ENCODE measurements at regions not wholly inside any gene's neighbourhood (a gene's known extent, or its start where the extent isn't known, plus 50 kb on each side); places are given as distances from the start of the nearest gene placed in this dataset.
A peak's percentile ranks its signal among the peaks of the same experiment; 100 is the strongest.

DNA sequence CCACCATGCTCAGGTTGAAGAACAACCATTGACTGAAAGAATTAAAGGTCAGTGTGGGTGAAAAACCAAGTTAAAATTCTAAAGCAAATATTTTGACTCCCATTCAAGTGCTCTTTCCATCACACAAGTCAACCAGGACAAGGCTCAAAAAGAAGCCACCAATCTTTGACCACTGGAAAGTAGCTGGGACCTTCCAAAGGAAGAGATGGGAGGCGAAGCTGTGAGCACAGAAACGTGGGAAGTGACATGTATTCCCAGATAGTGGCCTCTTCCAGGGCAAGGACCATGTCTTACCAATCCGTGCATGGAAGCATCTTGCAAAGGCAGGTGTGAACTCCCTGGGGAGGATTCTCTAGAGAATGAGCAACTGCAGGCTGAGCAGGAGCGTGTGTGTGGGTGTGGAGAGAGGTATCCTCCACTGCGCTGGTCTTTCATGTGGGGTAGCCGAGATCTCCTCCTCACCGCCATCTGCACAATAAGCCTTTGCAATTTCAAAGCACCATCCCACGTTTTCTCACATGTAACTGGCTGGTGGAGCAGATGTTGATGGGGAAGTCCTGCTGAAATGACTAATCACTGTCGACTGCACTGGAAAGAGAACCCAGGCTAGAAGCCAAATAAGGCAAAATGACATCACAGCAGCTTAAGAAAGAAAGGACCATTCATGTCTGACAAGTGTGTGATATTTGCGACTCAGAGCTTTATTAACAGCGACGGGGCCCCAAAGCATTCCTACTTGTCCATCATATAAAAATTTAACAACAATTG, 189.4 kb upstream of the RREB1 start:
- peak; percentile 59 for DNase-seq (ENCODE audit: low spot score)

DNA sequence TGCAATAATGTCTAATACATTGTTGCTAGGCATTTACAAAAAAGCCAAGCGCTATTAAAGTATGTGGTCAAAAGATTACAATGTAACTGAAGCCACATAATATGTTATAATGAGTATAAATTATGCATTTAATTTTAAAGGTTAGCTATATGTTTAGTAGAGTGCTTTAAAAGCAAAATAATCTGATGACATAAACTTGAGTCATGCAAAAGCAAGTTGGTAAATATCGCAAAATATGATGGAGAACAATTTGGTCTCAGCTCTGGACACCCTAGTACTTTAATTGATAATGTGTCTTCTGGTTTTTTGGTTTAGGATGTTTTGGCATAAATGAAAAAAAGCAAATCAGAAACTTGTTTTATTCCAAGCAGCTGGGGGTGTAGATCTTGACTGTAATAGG, 188.6 kb upstream of the RREB1 start:
- DNase-seq (ENCODE audit: low spot score): no peak

DNA sequence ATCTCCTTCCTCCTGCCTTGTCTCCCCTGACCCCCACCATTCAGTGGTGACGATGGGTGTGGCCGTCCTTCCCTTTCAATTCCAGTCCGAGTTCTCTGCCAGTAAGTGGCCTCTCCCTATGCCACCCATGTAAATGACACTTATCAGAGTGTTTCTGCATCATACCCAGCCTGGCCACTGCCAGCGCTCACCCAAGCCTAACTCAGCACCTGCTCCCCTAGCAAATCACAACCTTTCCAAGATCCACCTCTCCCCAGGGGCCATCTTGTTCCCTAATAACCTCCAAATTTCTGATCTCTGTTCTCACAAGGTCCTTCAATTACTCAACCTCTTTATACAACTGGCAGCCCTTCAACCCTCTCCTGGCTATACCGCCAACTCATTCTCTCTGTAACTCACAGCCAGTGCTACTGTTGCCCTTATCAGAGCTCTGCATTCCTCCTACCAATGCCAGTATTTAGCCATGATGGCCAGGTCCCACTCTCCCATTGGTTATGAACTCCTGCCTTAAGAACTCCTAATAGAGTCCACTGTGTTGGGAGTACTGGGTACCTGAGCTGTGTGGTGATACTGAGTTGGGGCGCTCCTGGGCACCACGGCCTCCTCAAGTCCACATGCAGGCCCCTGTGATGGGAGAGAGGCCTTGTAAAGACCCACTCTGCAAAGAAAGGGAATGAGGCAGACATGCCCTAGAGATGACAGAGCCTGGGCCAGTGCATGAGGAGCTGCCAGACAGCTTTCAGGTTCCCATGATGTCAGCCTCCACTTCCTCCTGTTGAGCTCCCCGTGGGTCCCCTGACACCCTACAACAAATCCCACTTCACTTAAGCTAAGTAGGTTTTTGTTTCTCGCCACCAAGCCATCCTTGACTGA, 187.4 kb upstream of the RREB1 start:
- DNase-seq (ENCODE audit: low spot score): no peak

DNA sequence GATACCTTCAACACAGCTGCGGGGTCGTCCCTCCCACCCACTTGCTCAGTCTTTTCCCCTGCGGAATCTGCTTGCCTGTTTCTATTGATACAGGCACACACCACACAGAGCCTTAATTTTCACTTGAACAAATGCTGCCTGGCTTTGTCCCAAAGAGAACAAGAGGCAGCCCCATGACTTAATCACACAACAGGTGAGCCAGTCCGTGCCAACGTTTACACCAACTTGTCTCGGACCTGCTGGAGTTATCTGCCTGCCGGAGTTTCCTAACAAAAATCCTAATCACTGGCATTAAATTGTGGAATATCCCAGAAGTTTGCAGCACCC, 186.8 kb upstream of the RREB1 start:
- DNase-seq (ENCODE audit: low spot score): no peak

DNA sequence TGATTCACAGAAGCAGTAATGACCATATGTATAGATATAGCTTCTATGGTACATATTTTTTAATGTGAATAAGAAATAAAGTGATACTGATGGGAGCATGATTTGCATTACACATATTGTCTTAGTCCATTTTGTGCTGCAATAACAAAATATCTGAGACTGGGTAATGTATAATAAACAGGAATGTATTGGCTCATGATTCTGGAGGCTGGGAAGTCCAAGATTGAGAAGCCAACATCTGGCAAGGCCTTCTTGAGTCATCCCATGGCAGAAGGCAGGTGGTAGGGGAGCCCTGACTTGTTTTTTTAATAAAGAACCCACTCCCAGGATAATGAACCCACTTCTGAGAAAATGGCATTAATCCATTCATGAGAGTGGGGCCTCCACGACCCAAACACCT, 185.6 kb upstream of the RREB1 start:
- no peak for DNase-seq (ENCODE audit: low spot score)

DNA sequence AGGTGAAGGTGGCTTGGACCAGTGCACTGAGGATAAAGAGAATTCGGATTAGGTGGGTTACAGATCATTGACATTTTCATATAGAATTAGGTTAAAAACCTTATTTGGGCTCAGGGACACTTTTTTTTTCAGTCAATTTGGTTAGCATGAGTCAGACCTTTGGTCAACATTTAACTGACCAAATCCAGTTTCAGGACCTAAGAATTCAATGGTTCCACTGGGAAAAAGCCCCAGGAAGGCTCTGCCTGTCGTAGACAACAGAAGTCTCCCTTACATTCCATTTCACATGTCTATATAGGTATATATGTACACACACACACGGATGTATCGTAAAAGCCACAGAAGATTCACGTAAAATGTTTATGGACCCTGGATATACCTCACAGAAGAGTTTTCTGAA, 184.2 kb upstream of the RREB1 start:
- DNase-seq (ENCODE audit: low spot score): no peak

DNA sequence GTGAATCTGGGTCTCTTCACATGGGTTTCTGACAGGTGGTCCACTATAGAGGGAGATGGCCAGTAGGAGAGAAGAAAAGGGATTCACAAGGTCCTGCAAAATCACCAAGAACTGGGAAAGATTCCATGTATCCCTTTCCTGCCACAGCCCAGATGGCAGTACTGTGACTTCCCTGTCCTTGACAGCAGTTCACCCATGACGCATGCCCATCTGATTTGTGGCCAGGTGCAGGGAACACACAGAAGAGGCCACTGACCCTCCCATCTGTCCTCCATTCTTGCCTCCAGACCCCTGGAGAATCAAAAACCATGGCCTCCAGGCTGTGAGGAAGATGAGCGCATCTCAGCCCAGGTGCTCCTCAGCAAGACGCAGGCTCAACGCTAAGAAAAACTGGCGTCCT, 183.1 kb upstream of the RREB1 start:
- no peak for DNase-seq (ENCODE audit: low spot score)

DNA sequence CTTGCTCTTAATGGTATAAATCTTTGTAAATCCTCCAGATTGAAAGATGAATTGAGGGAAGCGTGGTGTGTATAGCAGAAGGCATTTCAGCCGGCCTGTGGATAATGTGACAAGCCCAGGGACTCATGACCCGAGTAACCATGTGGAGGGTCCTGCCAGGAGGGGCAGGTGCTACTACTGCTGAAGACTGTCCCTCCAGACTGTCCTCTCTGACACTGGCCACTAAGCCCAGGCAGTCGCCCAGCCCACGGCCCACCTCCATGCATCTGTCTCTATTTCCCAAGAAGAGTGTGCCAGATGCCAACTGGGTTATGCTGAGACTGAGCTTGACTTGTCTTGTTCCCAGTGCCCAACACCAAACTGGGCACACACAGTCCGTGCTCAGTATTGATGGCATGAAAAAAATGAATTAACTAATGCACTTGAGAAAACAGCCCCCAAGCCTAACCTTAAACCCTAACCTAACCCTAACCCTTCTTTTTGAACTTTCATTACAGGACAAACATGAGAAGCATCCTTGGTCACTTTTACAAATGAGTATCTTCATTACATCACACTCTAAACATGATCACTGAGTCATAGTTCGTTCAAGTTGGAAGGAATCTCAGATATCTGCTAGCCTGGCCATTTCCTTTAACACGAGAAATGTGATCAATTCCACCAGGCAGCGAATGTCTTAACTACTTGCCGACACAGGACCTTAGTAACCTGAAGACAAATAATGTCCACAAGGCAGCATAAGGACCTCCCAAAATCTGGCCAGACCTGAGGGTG, 182.2 kb upstream of the RREB1 start:
- no peak for DNase-seq (ENCODE audit: low spot score)

DNA sequence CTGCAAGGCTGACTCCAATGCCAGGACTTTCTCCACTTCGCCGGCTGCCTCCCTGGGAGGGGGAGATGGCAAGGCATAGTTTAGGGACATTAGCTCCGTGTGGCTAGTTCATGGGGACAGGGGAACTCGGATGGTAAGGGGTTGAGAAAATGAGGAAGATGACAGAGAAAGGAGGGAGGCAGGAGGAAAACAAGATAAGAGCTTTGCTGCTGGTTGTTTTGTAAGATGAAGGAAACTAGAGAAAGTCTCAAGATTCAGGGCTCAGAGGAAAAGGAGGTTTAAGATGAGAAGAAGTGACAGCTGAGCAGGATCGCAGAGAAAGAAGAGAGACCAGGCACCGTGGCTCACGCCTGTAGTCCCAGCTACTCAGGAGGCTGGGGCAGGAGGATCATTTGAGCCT, 180.9 kb upstream of the RREB1 start:
- DNase-seq (ENCODE audit: low spot score): no peak

DNA sequence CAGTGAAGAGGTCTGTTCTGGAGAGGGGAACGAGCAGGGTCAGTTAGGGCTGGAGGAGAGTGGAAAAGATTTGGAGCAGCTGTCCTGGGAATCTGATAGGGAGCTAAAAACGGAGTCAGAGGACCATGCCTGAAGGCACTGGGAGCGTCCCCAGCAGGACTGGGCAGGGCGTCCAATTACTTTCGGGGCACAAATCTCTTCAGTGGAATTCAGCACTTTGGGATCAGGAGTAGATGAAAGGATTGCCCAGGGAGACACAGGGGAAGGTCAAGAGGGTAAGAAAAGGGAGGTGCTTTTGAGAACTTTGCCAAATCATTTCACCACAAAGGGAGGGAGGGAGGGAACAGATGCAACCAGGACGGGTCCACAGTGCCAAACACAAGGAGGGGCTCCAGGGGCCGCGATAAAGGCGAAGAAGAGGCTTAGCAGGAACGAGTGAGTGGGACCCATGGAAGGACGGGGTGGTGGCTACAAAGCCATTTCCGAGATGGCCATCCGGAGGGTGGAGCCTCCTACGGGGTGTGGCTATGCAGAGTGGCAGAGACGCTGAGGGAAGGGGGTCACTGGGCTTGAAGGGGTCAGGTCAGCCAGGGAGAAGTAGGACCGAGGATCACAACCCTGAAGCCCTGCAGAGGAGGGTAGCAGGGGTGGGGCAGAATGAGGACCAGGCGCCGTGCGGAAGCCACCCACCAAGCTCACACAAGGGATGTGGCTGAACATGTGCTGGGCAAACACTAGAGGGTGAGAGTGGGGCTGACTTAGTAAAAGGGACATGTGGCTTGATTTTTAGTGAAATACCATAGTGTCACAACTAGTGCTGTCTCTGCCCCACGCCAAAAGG, 180.0 kb upstream of the RREB1 start:
- no peak for DNase-seq (ENCODE audit: low spot score)

DNA sequence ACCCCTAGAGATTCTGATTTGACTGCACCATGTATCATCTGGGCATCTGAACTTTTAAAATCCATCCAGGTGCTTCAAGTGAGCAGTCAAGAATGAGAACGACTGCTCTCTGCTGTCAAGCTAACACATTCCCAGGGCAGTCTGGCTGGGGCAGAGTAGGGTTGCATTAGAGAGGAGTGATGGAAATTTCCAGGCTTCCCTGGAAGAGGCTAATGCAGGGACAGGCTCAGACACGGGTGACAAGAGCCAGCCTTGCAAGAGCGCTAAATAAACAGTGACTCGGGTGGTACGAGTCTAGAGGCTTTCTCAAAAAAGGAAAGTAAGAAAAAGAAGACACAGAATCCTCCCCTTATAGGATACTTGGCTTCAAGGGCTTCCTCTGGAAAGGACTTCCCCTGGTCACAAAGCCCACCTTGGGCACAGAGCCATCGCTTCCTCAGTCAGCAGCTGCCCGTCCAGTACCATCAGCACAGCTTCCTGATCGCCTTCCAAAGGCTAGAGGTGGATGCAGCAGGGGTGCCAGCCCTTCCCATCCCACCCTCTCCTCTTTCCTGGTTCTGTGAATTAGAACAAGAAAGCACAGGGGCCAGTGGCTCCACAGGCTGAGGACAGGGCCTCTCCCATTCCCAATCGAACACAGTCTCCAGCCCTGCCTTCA, 177.4 kb upstream of the RREB1 start:
- DNase-seq (ENCODE audit: low spot score): no peak

DNA sequence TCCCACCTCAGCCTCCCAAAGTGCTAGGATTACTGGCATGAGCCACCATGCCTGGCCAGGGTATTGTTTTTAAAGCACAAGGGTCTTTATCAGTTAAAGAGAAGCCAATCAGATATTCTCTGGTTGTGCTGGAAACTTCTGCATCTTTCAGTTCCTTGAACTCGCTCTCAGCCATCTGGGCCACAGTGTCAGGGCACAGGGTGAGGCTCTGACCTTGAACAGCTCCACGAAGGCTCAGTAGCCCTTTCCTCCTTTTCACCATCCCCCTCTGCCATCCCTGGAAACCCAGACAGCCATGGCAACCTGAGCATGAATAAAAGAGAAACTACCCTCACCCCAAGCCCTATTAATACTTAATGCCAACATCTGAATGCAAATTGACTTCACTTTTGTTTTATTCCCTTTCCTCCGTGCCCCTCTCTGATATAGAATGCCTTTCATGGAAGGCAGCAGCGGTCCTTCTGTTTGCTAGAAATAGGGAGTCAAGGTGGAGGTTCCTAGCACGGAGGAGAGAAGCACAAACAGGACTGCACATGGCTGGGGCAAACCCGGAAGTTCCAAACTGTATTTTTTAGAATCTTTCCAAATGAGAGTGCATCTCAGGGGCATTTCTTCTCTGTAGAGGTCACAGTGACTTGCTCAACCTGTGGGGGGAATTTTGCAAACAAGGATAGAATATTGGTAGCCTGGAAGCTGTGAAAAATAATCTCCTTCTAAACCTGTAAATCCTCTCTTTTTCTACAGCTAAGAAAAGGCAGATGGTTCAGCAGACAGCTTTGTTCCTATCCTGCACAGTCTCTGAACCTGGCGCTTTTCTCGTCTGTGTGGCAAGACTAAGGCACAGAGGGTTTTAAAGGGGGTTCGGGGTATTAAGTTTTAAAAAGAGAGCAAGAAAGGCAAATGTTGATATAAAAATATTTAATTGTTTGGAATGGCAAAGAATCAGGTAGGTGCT, 176.4 kb upstream of the RREB1 start:
- no peak for DNase-seq (ENCODE audit: low spot score)

DNA sequence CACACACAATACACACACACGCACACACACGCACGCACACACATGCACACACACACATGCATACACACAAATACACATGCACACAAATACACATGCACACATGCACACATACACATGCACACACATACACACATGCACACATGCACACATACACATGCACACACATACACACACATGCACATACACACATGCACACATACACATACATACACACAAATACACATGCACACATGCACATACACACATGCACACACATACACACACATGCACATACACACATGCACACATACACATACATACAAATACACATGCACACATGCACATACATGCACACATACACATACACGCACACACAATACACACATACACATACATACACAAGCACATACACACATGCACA, 175.4 kb upstream of the RREB1 start:
- no peak for DNase-seq (ENCODE audit: low spot score)

DNA sequence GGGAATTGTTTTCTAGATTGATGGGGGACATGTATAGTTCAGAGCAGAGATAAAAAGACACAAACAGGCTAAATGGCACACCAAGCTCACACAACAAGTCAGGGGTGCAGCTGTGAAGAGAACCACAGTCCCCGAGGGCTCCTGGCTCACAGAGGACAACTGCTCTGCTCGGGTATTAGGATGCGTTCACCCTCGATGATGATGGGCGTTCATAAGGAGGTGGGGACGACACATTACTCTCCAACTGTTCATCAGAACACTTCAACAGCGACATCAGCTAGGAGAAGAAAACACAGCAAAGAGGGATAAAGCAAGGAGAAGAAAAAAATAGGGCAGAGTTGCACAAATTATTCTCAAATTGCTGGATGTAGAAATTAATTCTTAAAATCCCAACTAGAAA, 174.8 kb upstream of the RREB1 start:
- DNase-seq (ENCODE audit: low spot score): no peak

DNA sequence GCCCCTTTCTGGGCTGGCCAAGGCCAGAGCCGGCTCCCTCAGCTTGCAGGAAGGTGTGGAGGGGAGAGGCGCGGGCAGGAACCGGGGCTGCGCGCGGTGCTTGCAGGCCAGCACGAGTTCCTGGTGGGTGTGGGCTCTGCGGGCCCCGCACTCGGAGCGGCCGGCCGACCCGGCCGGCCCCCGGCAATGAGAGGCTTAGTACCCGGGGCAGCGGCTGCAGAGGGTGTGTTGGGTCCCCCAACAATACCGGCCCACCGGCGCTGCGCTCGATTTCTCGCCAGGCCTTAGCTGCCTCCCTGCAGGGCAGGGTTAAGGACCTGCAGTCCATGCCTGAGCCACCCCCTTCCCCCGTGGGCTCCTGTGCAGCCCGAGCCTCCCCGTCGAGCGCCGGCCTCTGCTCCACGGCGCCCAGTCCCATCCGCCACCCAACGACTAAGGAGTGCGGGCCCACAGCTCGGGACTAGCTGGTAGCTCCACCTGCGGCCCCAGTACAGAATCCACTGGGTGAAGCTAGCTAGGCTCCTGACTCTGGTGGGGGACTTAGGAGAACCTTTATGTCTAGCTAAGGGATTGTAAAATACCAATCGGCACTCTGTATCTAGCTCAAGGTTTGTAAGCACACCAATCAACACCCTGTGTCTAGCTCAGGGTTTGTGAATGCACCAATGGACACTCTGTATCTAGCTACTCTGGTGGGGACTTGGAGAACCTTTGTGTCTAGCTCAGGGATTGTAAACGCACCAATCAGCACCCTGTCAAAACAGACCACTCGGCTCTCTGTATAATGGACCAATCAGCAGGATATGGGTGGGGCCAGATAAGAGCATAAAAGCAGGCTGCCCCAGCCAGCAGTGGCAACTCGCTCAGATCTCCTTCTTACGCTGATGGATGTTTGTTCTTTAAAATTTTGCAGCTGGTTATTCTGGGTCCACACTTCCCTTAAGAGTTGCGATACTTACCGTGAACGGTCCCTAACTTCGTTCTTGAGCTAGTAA, 167.4 kb upstream of the RREB1 start:
- DNase-seq (ENCODE audit: low spot score): no peak

DNA sequence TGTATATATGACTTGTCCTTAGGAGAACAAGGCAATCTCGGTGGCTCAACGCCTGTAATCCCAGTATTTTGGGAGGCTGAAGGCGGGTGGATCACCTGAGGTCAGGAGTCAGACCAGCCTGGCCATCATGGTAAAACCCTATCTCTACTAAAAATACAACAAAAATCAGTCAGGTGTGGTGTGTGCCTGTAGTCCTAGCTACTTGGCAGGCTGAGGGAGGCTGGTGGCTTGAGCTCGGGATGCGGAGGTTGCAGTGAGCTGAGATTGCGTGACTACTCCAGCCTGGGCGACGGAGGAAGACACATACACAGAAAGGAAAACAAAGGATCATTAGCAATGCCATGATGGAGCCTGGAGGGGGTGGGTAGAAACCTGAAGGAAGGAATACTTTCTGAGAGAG, 166.6 kb upstream of the RREB1 start:
- DNase-seq (ENCODE audit: low spot score): no peak

DNA sequence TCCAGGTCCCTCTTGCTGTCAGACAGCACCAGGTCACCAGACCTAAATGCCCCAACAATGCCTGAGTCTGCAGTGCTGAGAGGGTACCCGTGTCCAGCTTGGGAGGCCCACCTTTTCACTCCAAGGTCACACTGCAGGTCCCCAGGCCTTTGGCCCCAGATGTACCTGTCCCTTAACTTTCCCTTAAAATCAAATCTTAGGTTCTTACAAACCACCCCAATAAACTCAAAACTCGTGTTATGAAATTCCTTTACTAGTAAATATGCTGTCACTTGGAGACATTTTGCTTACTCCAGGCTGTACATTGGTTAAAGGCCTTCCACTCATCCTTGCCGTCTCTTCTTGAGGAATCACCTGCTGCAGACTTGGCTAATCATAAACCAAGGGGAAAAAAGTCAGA, 165.7 kb upstream of the RREB1 start:
- DNase-seq (ENCODE audit: low spot score): no peak

DNA sequence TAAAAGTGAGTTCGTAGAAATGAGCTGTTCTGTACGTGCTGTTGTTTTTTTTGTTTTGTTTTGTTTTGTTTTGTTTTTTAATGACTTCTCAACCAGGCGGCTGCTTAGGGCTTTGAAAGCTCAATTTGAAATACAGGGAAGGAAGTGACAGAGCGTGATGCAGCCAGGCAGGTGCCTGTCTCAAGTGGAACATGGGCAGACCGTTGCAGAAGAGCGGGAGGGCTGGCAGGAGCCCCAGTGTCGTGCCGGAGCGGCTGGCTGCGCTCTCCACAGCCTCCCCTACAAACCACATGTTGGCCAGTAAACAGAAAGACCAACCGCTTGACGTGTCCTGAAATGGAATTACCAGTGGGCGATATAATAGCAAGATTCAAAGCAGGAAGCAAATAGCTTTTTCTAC, 164.9 kb upstream of the RREB1 start:
- no peak for DNase-seq (ENCODE audit: low spot score)

DNA sequence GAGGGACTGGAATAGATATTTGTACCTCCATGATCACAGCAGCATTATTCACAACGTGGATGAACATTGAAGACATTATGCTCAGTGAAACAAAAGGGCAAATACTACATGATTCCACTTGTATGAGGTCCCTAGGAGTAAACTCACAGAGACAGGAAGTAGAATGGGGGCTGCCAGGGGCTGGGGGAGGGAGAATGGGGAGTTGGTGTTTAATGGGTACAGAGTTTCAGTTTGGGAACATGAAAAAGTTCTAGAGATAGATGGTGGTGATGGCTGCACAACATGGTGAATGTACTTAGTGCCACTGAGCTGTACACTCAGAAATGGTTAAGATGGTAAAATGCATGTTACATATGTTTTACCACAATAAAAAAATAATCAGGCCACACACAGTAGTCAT, 164.3 kb upstream of the RREB1 start:
- no peak for DNase-seq (ENCODE audit: low spot score)

All from activated CD4-positive, alpha-beta T cell treated with anti-CD3 and anti-CD28 coated beads, Interleukin-2, Interleukin-4, amounts not matched to agents 100 ng/mL and 50 ng/mL, durations not matched to agents 16 hours and 8 hours (primary cell).